ENCODE measurements at regions not wholly inside any gene's neighbourhood (a gene's known extent, or its start where the extent isn't known, plus 50 kb on each side); places are given as distances from the start of the nearest gene placed in this dataset.
A peak's percentile ranks its signal among the peaks of the same experiment; 100 is the strongest.

- TF ChIP-seq KDM2A (CRISPR knock-in tag; IDR thresholded peaks at IDR 0.05; ENCODE audit: borderline replicate concordance, low read depth) (0 out of 2 replicates have a peak, but pooled peaks have one; percentile 9), BRD4 (CRISPR knock-in tag; IDR thresholded peaks at IDR 0.05) (no peak), REPIN1 (CRISPR knock-in tag; IDR thresholded peaks at IDR 0.05; ENCODE audit: borderline replicate concordance, low read depth) (no peak), ZNF567 (CRISPR knock-in tag; IDR thresholded peaks at IDR 0.05; ENCODE audit: borderline replicate concordance) (0 out of 2 replicates have a peak, but pooled peaks have one; percentile 46), RFXAP (CRISPR knock-in tag; IDR thresholded peaks at IDR 0.05; ENCODE audit: borderline replicate concordance) (0 out of 2 replicates have a peak, but pooled peaks have one; percentile 10), ZNF225 (CRISPR knock-in tag; IDR thresholded peaks at IDR 0.05) (peak; percentile 50; the same call in 1 of the 2 replicates), SIN3A (IDR thresholded peaks at IDR 0.05; ENCODE audit: borderline replicate concordance, low read depth, low read length) (no peak), ZNF501 (CRISPR knock-in tag; IDR thresholded peaks at IDR 0.05) (peak; percentile 24; the same call in 1 of the 2 replicates), YEATS4 (CRISPR knock-in tag; IDR thresholded peaks at IDR 0.05; ENCODE audit: borderline replicate concordance) (0 out of 2 replicates have a peak, but pooled peaks have one; percentile 52)
These were observed 88.1 kb upstream of the ATL2 start (continued) for GRCh38 chr2:38464971-38465788.

GRCh38 chr2:38463752-38464151 is 86.7 kb upstream of the ATL2 start:
- no TSS peak for BruUV-seq (replicated peaks)
- DNase-seq (ENCODE audit: low spot score) (no peak), ATAC-seq (no peak), FAIRE-seq (no peak)
- Histone ChIP-seq H3K9ac (ENCODE audit: insufficient read depth, low read depth, low read length) (no peak overlapping the region), H3K4me3 (replicated peaks in 1 of 3; ENCODE audit: insufficient read depth in 1 of 3, low read depth in 2 of 3, low read length in 3 of 3) (no peak overlapping the region), H3K27ac (ENCODE audit: extremely low read length, insufficient read depth, low read length) (no peak overlapping the region), H3K79me2 (ENCODE audit: insufficient read depth, low read length) (no peaks in the 10 kb centered on the region), H4K20me1 (ENCODE audit: insufficient read depth, low read length) (no peaks in the 10 kb centered on the region), H2AFZ (ENCODE audit: low read length) (no peak overlapping the region), H3K9me3 (ENCODE audit: low read length) (no peaks in the 10 kb centered on the region), H3K27me3 (ENCODE audit: control insufficient read depth in 1 of 2, insufficient read depth in 2 of 2, low read length in 2 of 2) (no peaks in the 10 kb centered on the region), H3K36me3 (replicated peaks in 1 of 2; ENCODE audit: control insufficient read depth in 1 of 2, insufficient read depth in 2 of 2, low read length in 2 of 2) (no peaks in the 10 kb centered on the region), H3K4me2 (ENCODE audit: low read depth, low read length) (no peak overlapping the region), H3K4me1 (ENCODE audit: insufficient read depth, low read length) (peaks cover 33% of the 10 kb centered on the region)
- ChIA-PET POLR2A (no interaction called here), CTCF (ENCODE audit: low intra/inter-chr PET ratio, low total read pairs) (no interaction called here)
- WGBS (ENCODE audit: low lambda C conversion rate), result 47% methylated on average over 4 of the region's 4 CpGs
- in situ Hi-C loops (cut with HindIII; ENCODE audit: extremely low pct_ligation_motif_present, low pct_unique_long_range_greater_than_20kb), result no loop called here
- intact Hi-C loops (cut with micrococcal nuclease; ENCODE audit: unreplicated experiment), result loop anchor here (2.0 kb wide), 1 partner anchor 45 kb away; no protein-coding TSS in a partner anchor
- TF ChIP-seq HNRNPH1 (optimal IDR thresholded peaks at IDR 0.05; ENCODE audit: low read depth, low read length) (no peak), SP4 (CRISPR knock-in tag; IDR thresholded peaks at IDR 0.05) (no peak), KDM2A (CRISPR knock-in tag; IDR thresholded peaks at IDR 0.05; ENCODE audit: borderline replicate concordance, low read depth) (no peak), ZBTB1 (CRISPR knock-in tag; IDR thresholded peaks at IDR 0.05; ENCODE audit: borderline replicate concordance) (no peak), TARDBP (CRISPR knock-in tag; IDR thresholded peaks at IDR 0.05) (no peak), HOXD1 (CRISPR knock-in tag; IDR thresholded peaks at IDR 0.05) (no peak), SMC3 (IDR thresholded peaks at IDR 0.05; ENCODE audit: low read length) (no peak), PCBP1 (IDR thresholded peaks at IDR 0.05; ENCODE audit: borderline replicate concordance, low read depth, low read length) (no peak), SAP130 (CRISPR knock-in tag; IDR thresholded peaks at IDR 0.05; ENCODE audit: low read depth) (no peak), ZNF136 (CRISPR knock-in tag; IDR thresholded peaks at IDR 0.05; ENCODE audit: low read depth) (no peak), ZBTB4 (CRISPR knock-in tag; IDR thresholded peaks at IDR 0.05; ENCODE audit: borderline replicate concordance) (no peak), ISL2 (CRISPR knock-in tag; IDR thresholded peaks at IDR 0.05) (no peak), SOX6 (IDR thresholded peaks at IDR 0.05) (no peak), SOX6 (CRISPR knock-in tag; IDR thresholded peaks at IDR 0.05) (no peak)
